Upper lobe of left lung (tissue), 6 donors: ENCODE measurements at regions not wholly inside any gene's neighbourhood (a gene's known extent, or its start where the extent isn't known, plus 50 kb on each side); places are given as distances from the start of the nearest gene placed in this dataset.

Experiments
- ATAC-seq, 2 donors: fragments of 200-7000 bp; cut with Tn5 transposase; one replicate each; pipeline ENCODE4 v1.9.1; 2022; ENCODE audit warnings: mild to moderate bottlenecking in 2 of 2, moderate library complexity in 2 of 2; ENCODE audit not compliant: low FRiP score in 2 of 2
- DNase-seq, 2 donors: peaks; one replicate each; pipeline ENCODE4 v3.0.0-alpha.2; 2019 to 2020
- H3K27ac ChIP-seq, 4 donors: fragments of 200-600 bp; sonication (generic); one replicate each; pipeline ENCODE4 v1.5.1; 2016 to 2019
- H3K27me3 ChIP-seq, 4 donors: fragments of 200-600 bp; sonication (generic); one replicate each; pipeline ENCODE4 v1.5.1; 2017 to 2019
- H3K36me3 ChIP-seq, 4 donors: fragments of 200-600 bp; sonication (generic); one replicate each; pipeline ENCODE4 v1.5.1; 2016 to 2019
- H3K4me1 ChIP-seq, 4 donors: fragments of 200-600 bp; sonication (generic); one replicate each; pipeline ENCODE4 v1.5.1; 2018 to 2019
- H3K4me3 ChIP-seq, 4 donors: fragments of 200-600 bp; sonication (generic); one replicate each; pipeline ENCODE4 v1.5.1; 2017 to 2019; ENCODE audit warnings: mild to moderate bottlenecking in 2 of 4, moderate library complexity in 1 of 4
- H3K9me3 ChIP-seq, 4 donors: fragments of 200-600 bp; sonication (generic); one replicate each; pipeline ENCODE4 v1.5.1; 2018 to 2019
- EP300 ChIP-seq, 4 donors: sonication (generic); formaldehyde crosslinking; IDR thresholded peaks; one replicate each; pipeline ENCODE4 v1.5.1; 2017; ENCODE audit warnings: antibody characterized with exemption in 4 of 4, control low read depth in 2 of 4
- POLR2A ChIP-seq, 4 donors: fragments of 450-650 bp; IDR thresholded peaks; one replicate each; pipeline ENCODE4 v1.5.1; 2016 to 2017; ENCODE audit warnings: antibody characterized with exemption in 4 of 4, mild to moderate bottlenecking in 2 of 4
- POLR2AphosphoS5 ChIP-seq, 2 donors: sonication (generic); formaldehyde crosslinking; IDR thresholded peaks; one replicate each; pipeline ENCODE4 v1.5.1; 2017; ENCODE audit warnings: antibody characterized with exemption in 2 of 2
- WGBS, 2 donors: methylation state at CpG; one replicate each; pipeline ENCODE4 v1.1.5; 2017 to 2018; 5-methylcytosine and 5-hydroxymethylcytosine counted together
- TF ChIP-seq, protein P1 (sequence below), 6 experiments: fragments of 450-650 bp in 4 of 6; fragments of 200-600 bp in 2 of 6; sonication (generic) in 2 of 6; IDR thresholded peaks; one replicate each; pipeline ENCODE4 v1.5.1; 2016 to 2019; ENCODE audit warnings: antibody characterized with exemption in 6 of 6
- donor health status: DM: no; HTN: no; CAD: no; lungs with moderate emphysema.
- donor health status: DM: no; HTN: yes; CAD: no; lungs with severe emphysema.

DNA sequence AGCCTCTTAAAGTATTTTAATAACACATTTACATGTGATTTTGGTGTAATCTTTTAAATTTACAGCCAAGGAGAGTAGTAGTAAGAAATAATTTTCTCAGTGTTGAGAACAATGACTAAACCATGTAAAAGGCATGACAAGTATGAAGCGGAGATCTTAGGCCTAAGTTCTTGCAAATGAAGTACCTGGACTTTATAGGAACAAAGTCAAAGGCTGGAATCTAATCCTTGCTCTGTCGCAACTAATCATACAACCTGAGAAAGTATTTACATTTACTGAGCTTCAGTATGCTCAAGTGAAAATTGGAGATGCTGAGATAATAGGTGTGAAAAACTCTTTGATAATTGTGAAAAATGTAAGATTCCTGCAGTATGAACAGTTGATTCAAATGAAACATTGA, 86.4 kb upstream of the VGLL3 start:
- Histone ChIP-seq H3K27me3 (no peaks in the 10 kb centered on the region), H3K4me3 (no peak overlapping the region), H3K4me1 (no peaks in the 10 kb centered on the region), H3K9me3 (no peaks in the 10 kb centered on the region), H3K27ac (no peak overlapping the region), H3K36me3 (no peaks in the 10 kb centered on the region)
- 72 to 74% methylated on average over 2 of the region's 2 CpGs for WGBS, 2 donors
- DNase-seq (no peak), ATAC-seq (no peak)
- TF ChIP-seq, protein P1, sequence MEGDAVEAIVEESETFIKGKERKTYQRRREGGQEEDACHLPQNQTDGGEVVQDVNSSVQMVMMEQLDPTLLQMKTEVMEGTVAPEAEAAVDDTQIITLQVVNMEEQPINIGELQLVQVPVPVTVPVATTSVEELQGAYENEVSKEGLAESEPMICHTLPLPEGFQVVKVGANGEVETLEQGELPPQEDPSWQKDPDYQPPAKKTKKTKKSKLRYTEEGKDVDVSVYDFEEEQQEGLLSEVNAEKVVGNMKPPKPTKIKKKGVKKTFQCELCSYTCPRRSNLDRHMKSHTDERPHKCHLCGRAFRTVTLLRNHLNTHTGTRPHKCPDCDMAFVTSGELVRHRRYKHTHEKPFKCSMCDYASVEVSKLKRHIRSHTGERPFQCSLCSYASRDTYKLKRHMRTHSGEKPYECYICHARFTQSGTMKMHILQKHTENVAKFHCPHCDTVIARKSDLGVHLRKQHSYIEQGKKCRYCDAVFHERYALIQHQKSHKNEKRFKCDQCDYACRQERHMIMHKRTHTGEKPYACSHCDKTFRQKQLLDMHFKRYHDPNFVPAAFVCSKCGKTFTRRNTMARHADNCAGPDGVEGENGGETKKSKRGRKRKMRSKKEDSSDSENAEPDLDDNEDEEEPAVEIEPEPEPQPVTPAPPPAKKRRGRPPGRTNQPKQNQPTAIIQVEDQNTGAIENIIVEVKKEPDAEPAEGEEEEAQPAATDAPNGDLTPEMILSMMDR (IDR thresholded peaks at IDR 0.05): no peak

DNA sequence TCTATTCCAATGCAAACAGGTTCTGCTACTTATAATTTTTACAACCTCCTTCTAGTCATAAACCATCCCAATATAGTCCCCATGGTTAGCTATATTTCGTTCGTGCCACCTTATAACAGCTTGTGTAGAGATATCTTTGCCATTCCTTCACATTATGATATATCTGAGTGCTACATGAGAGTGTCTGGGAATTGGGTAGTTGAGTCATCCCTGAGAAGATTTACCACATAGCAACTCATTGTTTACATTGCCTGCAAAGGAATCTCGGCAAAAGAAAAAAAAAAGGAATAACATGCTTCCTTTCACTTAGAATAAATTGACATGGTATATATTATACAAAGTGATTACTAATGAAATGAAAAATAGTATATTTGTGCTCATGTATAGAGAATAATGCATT, 86.0 kb upstream of the VGLL3 start:
- no peaks in the 10 kb centered on the region for H3K9me3 ChIP-seq
- H3K36me3 ChIP-seq: no peaks in the 10 kb centered on the region
- DNase-seq (no peak), ATAC-seq (no peak)
- H3K27me3 ChIP-seq: no peaks in the 10 kb centered on the region
- TF ChIP-seq, protein P1 (IDR thresholded peaks at IDR 0.05): no peak
- TF ChIP-seq POLR2A (IDR thresholded peaks at IDR 0.05) (no peak), EP300 (IDR thresholded peaks at IDR 0.05) (no peak), POLR2AphosphoS5 (IDR thresholded peaks at IDR 0.05) (no peak)
- no peak overlapping the region for H3K4me3 ChIP-seq
- 71% methylated on average over 3 of the region's 3 CpGs for WGBS, 2 donors
- H3K4me1 ChIP-seq: no peaks in the 10 kb centered on the region
- no peak overlapping the region for H3K27ac ChIP-seq

DNA sequence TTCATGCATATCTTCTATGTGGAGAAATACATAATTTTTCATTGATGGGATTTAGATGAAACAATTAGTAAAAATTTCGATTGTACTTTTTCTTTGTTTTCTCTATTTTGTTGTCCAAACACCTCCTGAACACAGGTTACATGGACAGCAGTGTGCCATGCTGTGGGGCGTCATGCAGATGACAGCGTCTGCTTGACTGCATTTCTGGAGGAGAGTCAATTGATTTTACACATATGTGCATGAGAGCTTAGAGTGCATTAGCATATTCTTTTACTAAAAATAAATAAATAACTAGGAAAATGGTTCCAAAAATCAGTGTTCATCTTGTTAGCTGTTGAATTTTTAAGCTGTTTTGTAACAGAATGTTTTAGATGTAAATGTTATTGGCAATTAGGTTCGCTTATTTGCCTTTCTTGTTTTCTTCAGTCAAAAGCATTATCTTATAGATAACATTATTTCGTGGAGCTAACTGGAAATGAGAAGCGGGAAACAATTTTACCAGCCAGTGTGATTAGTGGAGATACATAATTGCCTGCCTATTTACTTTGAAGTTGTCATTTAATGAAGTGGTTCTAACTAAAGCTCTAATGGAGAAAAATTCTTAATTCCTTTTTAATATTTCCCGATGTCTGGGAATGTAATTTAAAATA, 82.7 kb upstream of the VGLL3 start:
- Histone ChIP-seq H3K36me3 (no peaks in the 10 kb centered on the region), H3K27ac (no peak overlapping the region), H3K9me3 (no peaks in the 10 kb centered on the region), H3K4me1 (no peaks in the 10 kb centered on the region), H3K27me3 (no peaks in the 10 kb centered on the region), H3K4me3 (no peak overlapping the region)
- ATAC-seq (no peak), DNase-seq (no peak)
- TF ChIP-seq, protein P1 (IDR thresholded peaks at IDR 0.05): no peak
- TF ChIP-seq POLR2A (IDR thresholded peaks at IDR 0.05) (no peak), POLR2AphosphoS5 (IDR thresholded peaks at IDR 0.05) (no peak), EP300 (IDR thresholded peaks at IDR 0.05) (no peak)
- WGBS, 2 donors: 77 to 81% methylated on average over 7 of the region's 7 CpGs

DNA sequence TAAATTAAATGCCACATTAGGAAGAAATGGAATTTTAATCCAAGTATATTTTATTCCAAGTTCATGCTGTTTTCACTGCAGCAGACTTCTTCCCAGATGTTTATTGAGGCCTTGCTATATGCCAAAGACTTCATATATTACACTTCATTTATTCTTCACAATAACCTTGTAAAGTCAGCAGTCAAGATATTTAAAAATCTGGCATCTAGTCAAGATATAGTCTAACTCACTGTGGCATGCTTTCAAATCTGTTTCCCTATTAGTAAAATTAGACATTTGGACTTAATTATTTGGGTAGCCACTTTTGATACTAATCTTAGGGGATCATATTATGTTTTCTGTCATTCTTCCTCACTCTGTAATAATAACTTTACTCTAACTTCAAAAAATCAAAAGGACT, 81.5 kb upstream of the VGLL3 start:
- DNase-seq (no peak), ATAC-seq (no peak)
- Histone ChIP-seq H3K9me3 (no peaks in the 10 kb centered on the region), H3K4me1 (no peaks in the 10 kb centered on the region), H3K4me3 (no peak overlapping the region), H3K27me3 (no peaks in the 10 kb centered on the region), H3K27ac (no peak overlapping the region), H3K36me3 (no peaks in the 10 kb centered on the region)
- TF ChIP-seq POLR2AphosphoS5 (IDR thresholded peaks at IDR 0.05) (no peak), POLR2A (IDR thresholded peaks at IDR 0.05) (no peak), EP300 (IDR thresholded peaks at IDR 0.05) (no peak)
- TF ChIP-seq, protein P1 (IDR thresholded peaks at IDR 0.05): no peak

- no peaks in the 10 kb centered on the region for H3K36me3 ChIP-seq
- WGBS, 2 donors: 70 to 88% methylated on average over 6 of the region's 6 CpGs
- H3K27ac ChIP-seq: no peak overlapping the region
- no peaks in the 10 kb centered on the region for H3K4me1 ChIP-seq
- H3K4me3 ChIP-seq: no peak overlapping the region
- no peak for DNase-seq
- no peaks in the 10 kb centered on the region for H3K27me3 ChIP-seq
- no peak for ATAC-seq
- H3K9me3 ChIP-seq: no peaks in the 10 kb centered on the region
- TF ChIP-seq POLR2A (IDR thresholded peaks at IDR 0.05) (no peak), EP300 (IDR thresholded peaks at IDR 0.05) (no peak), POLR2AphosphoS5 (IDR thresholded peaks at IDR 0.05) (no peak)
- TF ChIP-seq, protein P1 (IDR thresholded peaks at IDR 0.05): no peak
These were observed 79.0 kb upstream of the VGLL3 start for GRCh38 chr3:87069971-87070370.
